AG04450 (cell line): ENCODE measurements at regions not wholly inside any gene's neighbourhood (a gene's known extent, or its start where the extent isn't known, plus 50 kb on each side); places are given as distances from the start of the nearest gene placed in this dataset.

Experiments used
- CTCF ChIA-PET: fragments of 300-600, 350-600 bp; formaldehyde crosslinking; extraction: SDS; loops from one replicate; lab custom pipeline; 2022; ENCODE audit warnings: antibody characterized with exemption, inconsistent platforms; lab: Charles Lee
- POLR2A ChIA-PET: fragments of 350-600 bp; formaldehyde crosslinking; extraction: SDS; loops from one replicate; lab custom pipeline; 2021; ENCODE audit warnings: antibody characterized with exemption, inconsistent platforms; lab: Yijun Ruan, JAX
- DNase-seq: peaks from one replicate; pipeline ENCODE4 v3.0.0-alpha.2; 2011; ENCODE audit warnings: low read depth, low spot score
- H3K27ac ChIP-seq: one replicate; pipeline ENCODE4 v1.5.1; 2012; ENCODE audit warnings: low read depth, low read length, control low read depth
- H3K27me3 ChIP-seq: one replicate; pipeline ENCODE4 v1.6.0; 2012; ENCODE audit warnings: low read length; ENCODE audit not compliant: control insufficient read depth, insufficient read depth
- H3K4me3 ChIP-seq: 2 replicates; pipeline ENCODE4 v1.5.1; 2011; ENCODE audit warnings: mild to moderate bottlenecking, low read depth, low read length, control low read depth
- H3K9me3 ChIP-seq: 2 replicates; pipeline ENCODE4 v1.5.1; 2012; ENCODE audit warnings: low read length; ENCODE audit not compliant: control insufficient read depth, insufficient read depth
- CTCF ChIP-seq: IDR thresholded peaks from 2 replicates; pipeline ENCODE4 v1.5.1; 2011; ENCODE audit warnings: low read depth, low read length, control low read depth, inconsistent platforms

- Histone ChIP-seq H3K27ac (no peak overlapping the region), H3K4me3 (no peak overlapping the region), H3K9me3 (no peaks in the 10 kb centered on the region), H3K27me3 (peaks cover 7% of the 10 kb centered on the region)
- DNase-seq, result no peak
- ChIA-PET CTCF (no interaction called here), POLR2A (no interaction called here)
- no peak for TF ChIP-seq CTCF
Observed at GRCh38 chr1:232259333-232259732, 370.6 kb downstream of the SIPA1L2 start.

- no peak overlapping the region for H3K27ac ChIP-seq
- no peak for TF ChIP-seq CTCF
- no peak for DNase-seq
- H3K9me3 ChIP-seq, result no peaks in the 10 kb centered on the region
- POLR2A ChIA-PET, result no interaction called here
- H3K4me3 ChIP-seq, result no peak overlapping the region
- CTCF ChIA-PET, result no interaction called here
- no peaks in the 10 kb centered on the region for H3K27me3 ChIP-seq
Observed at GRCh38 chr1:232252546-232253118, 377.3 kb downstream of the SIPA1L2 start.

GRCh38 chr1:232250838-232251237 is 379.1 kb downstream of the SIPA1L2 start:
- no peak overlapping the region for H3K4me3 ChIP-seq
- no peaks in the 10 kb centered on the region for H3K9me3 ChIP-seq
- no peak overlapping the region for H3K27ac ChIP-seq
- ChIA-PET POLR2A (no interaction called here), CTCF (no interaction called here)
- H3K27me3 ChIP-seq, result no peaks in the 10 kb centered on the region
- DNase-seq, result no peak
- TF ChIP-seq CTCF, result no peak

- ChIA-PET CTCF (no interaction called here), POLR2A (no interaction called here)
Observed at GRCh38 chr1:232249861-232250777, 379.8 kb downstream of the SIPA1L2 start.

More at GRCh38 chr1:232249861-232250777, 379.8 kb downstream of the SIPA1L2 start:
- Histone ChIP-seq H3K4me3 (no peak overlapping the region), H3K27ac (no peak overlapping the region), H3K27me3 (no peaks in the 10 kb centered on the region), H3K9me3 (no peaks in the 10 kb centered on the region)
- DNase-seq, result no peak
- no peak for TF ChIP-seq CTCF
